ENCODE measurements at regions not wholly inside any gene's neighbourhood (a gene's known extent, or its start where the extent isn't known, plus 50 kb on each side); places are given as distances from the start of the nearest gene placed in this dataset.
"Not testable (repeated sequence)": the region's sequence is repeated elsewhere in the genome, so short reads cannot be mapped to it uniquely, and the experiment has no call there.

DNA sequence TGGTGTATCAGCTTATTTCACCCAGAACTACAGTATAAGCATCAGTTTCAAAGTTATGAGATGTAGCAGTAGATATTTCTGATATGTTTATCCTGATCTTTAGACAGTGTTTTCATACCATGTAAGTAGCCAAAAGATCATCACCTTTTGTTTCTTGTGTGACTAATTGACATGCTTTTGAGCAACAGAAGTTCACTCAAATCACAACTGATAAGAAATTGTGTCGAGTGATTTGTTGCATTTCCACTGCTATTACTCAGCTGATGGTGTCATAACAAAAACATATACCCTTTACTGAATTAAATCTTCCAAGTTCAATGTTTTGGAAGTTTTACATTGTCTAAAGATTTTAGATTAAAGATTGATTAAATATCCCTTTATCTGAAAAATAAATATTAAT is 324.5 kb downstream of the TUSC1 start:
- TF ChIP-seq L3MBTL2 (conservative IDR thresholded peaks at IDR 0.05) (no peak), NFRKB (IDR thresholded peaks at IDR 0.05) (no peak), FOXA1 (IDR thresholded peaks at IDR 0.05) (no peak), TARDBP (IDR thresholded peaks at IDR 0.05) (no peak), SP1 (IDR thresholded peaks at IDR 0.05) (no peak), CTBP1 (IDR thresholded peaks at IDR 0.05; ENCODE audit: borderline replicate concordance) (no peak), BHLHE40 (IDR thresholded peaks at IDR 0.05; ENCODE audit: borderline replicate concordance) (no peak), FOXK2 (IDR thresholded peaks at IDR 0.05) (no peak), FOXM1 (IDR thresholded peaks at IDR 0.05; ENCODE audit: borderline replicate concordance) (no peak), PKNOX1 (IDR thresholded peaks at IDR 0.05) (no peak), ELF4 (IDR thresholded peaks at IDR 0.05) (no peak), SUZ12 (IDR thresholded peaks at IDR 0.05) (no peak), LEF1 (IDR thresholded peaks at IDR 0.05; ENCODE audit: borderline replicate concordance) (no peak), ZNF384 (IDR thresholded peaks at IDR 0.05) (no peak), HDGF (IDR thresholded peaks at IDR 0.05; ENCODE audit: borderline replicate concordance) (no peak), ARNT (IDR thresholded peaks at IDR 0.05) (no peak)
- ChIA-PET POLR2A (no interaction called here), CTCF (no interaction called here)
- DNase-seq (ENCODE audit: extremely low spot score), result no peak

GRCh38 chr9:25350011-25350410 is 328.2 kb downstream of the TUSC1 start:
- POLR2A ChIA-PET, result no interaction called here
- DNase-seq (ENCODE audit: extremely low spot score), result no peak
- CTCF ChIA-PET, result no interaction called here
- TF ChIP-seq LEF1 (IDR thresholded peaks at IDR 0.05; ENCODE audit: borderline replicate concordance) (no peak), TARDBP (IDR thresholded peaks at IDR 0.05) (no peak), CTBP1 (IDR thresholded peaks at IDR 0.05; ENCODE audit: borderline replicate concordance) (no peak), FOXM1 (IDR thresholded peaks at IDR 0.05; ENCODE audit: borderline replicate concordance) (no peak), SUZ12 (IDR thresholded peaks at IDR 0.05) (no peak), HDGF (IDR thresholded peaks at IDR 0.05; ENCODE audit: borderline replicate concordance) (no peak), FOXA1 (IDR thresholded peaks at IDR 0.05) (no peak), BHLHE40 (IDR thresholded peaks at IDR 0.05; ENCODE audit: borderline replicate concordance) (no peak), ARNT (IDR thresholded peaks at IDR 0.05) (no peak), ELF4 (IDR thresholded peaks at IDR 0.05) (no peak), NFRKB (IDR thresholded peaks at IDR 0.05) (no peak)

GRCh38 chr9:25322142-25322541 is 356.1 kb downstream of the TUSC1 start:
- POLR2A ChIA-PET, result no interaction called here
- no peak for TF ChIP-seq NFRKB (IDR thresholded peaks at IDR 0.05)
- no peak for TF ChIP-seq FOXA1 (IDR thresholded peaks at IDR 0.05)
- no peak for TF ChIP-seq PKNOX1 (IDR thresholded peaks at IDR 0.05)
- TF ChIP-seq FOXM1 (IDR thresholded peaks at IDR 0.05; ENCODE audit: borderline replicate concordance), result no peak
- TF ChIP-seq LEF1 (IDR thresholded peaks at IDR 0.05; ENCODE audit: borderline replicate concordance), result no peak
- no peak for TF ChIP-seq HDGF (IDR thresholded peaks at IDR 0.05; ENCODE audit: borderline replicate concordance)
- TF ChIP-seq FOXK2 (IDR thresholded peaks at IDR 0.05), result no peak
- no peak for TF ChIP-seq CTBP1 (IDR thresholded peaks at IDR 0.05; ENCODE audit: borderline replicate concordance)
- TF ChIP-seq TARDBP (IDR thresholded peaks at IDR 0.05), result no peak
- TF ChIP-seq L3MBTL2 (conservative IDR thresholded peaks at IDR 0.05), result no peak
- TF ChIP-seq SUZ12 (IDR thresholded peaks at IDR 0.05), result no peak
- TF ChIP-seq ZNF384 (IDR thresholded peaks at IDR 0.05), result no peak
- TF ChIP-seq ELF4 (IDR thresholded peaks at IDR 0.05), result no peak
- no peak for TF ChIP-seq BHLHE40 (IDR thresholded peaks at IDR 0.05; ENCODE audit: borderline replicate concordance)
- no peak for TF ChIP-seq ARNT (IDR thresholded peaks at IDR 0.05)
- no peak for TF ChIP-seq SP1 (IDR thresholded peaks at IDR 0.05)
- no peak for DNase-seq (ENCODE audit: extremely low spot score)
- CTCF ChIA-PET, result no interaction called here

DNA sequence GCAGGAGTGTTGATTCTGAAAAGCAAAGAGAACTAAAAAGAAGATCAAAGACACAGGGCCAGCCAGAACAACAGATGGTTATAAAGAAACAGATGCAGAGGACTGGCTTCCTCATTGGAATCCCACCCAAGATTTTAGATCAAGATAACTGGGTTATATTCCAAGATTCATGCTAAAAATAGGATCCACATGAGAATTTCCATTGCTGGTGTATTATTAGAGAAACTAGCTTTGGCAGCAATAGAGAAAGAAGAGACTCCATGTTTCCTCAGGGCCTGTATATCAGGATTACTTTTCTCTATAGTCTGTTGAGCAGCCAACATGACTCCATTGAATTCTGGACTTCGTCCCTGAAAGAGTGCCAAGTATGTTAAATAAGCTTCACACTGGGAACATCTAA is 367.3 kb downstream of the TUSC1 start:
- ChIA-PET POLR2A (no interaction called here), CTCF (no interaction called here)
- no peak for TF ChIP-seq FOXA1 (IDR thresholded peaks at IDR 0.05)
- no peak for DNase-seq (ENCODE audit: extremely low spot score)

GRCh38 chr9:25308549-25308948 is 369.7 kb downstream of the TUSC1 start:
- POLR2A ChIA-PET, result no interaction called here
- no peak for DNase-seq (ENCODE audit: extremely low spot score)
- TF ChIP-seq FOXM1 (IDR thresholded peaks at IDR 0.05; ENCODE audit: borderline replicate concordance) (no peak), NFRKB (IDR thresholded peaks at IDR 0.05) (no peak), LEF1 (IDR thresholded peaks at IDR 0.05; ENCODE audit: borderline replicate concordance) (no peak), ARNT (IDR thresholded peaks at IDR 0.05) (no peak), PKNOX1 (IDR thresholded peaks at IDR 0.05) (no peak), ELF4 (IDR thresholded peaks at IDR 0.05) (no peak), FOXA1 (IDR thresholded peaks at IDR 0.05) (no peak), L3MBTL2 (conservative IDR thresholded peaks at IDR 0.05) (no peak), CTBP1 (IDR thresholded peaks at IDR 0.05; ENCODE audit: borderline replicate concordance) (no peak)
- CTCF ChIA-PET, result no interaction called here

GRCh38 chr9:25302601-25303000 is 375.6 kb downstream of the TUSC1 start:
- CTCF ChIA-PET, result no interaction called here
- TF ChIP-seq SP1 (IDR thresholded peaks at IDR 0.05) (no peak), TARDBP (IDR thresholded peaks at IDR 0.05) (no peak), PKNOX1 (IDR thresholded peaks at IDR 0.05) (no peak), L3MBTL2 (conservative IDR thresholded peaks at IDR 0.05) (no peak), ZNF384 (IDR thresholded peaks at IDR 0.05) (no peak), NFRKB (IDR thresholded peaks at IDR 0.05) (no peak), FOXA1 (IDR thresholded peaks at IDR 0.05) (no peak), ELF4 (IDR thresholded peaks at IDR 0.05) (no peak), ARNT (IDR thresholded peaks at IDR 0.05) (no peak), LEF1 (IDR thresholded peaks at IDR 0.05; ENCODE audit: borderline replicate concordance) (no peak)
- POLR2A ChIA-PET, result no interaction called here
- no peak for DNase-seq (ENCODE audit: extremely low spot score)

GRCh38 chr9:25288195-25288594 is 390.0 kb downstream of the TUSC1 start:
- POLR2A ChIA-PET; DNase-seq (ENCODE audit: extremely low spot score); CTCF ChIA-PET: not testable (repeated sequence)

Measured in HEK293T (cell line).